Mammary epithelial cell (primary cell): ENCODE measurements at regions not wholly inside any gene's neighbourhood (a gene's known extent, or its start where the extent isn't known, plus 50 kb on each side); places are given as distances from the start of the nearest gene placed in this dataset.

Experiments
- EZH2 ChIP-seq: IDR thresholded peaks from 2 replicates; pipeline ENCODE4 v1.6.1; 2012; ENCODE audit warnings: low read length, inconsistent platforms, borderline replicate concordance
- TF ChIP-seq, protein P1 (sequence below), 2 donors: IDR thresholded peaks in 1 of 2; conservative IDR thresholded peaks in 1 of 2; 2 replicates each; pipeline ENCODE4 v1.5.1; 2011 to 2012; ENCODE audit warnings: inconsistent platforms in 2 of 2, low read length in 2 of 2, mild to moderate bottlenecking in 2 of 2, control low read depth in 1 of 2, low read depth in 1 of 2; ENCODE audit not compliant: insufficient read depth in 1 of 2; ENCODE audit errors: extremely low read depth in 1 of 2

DNA sequence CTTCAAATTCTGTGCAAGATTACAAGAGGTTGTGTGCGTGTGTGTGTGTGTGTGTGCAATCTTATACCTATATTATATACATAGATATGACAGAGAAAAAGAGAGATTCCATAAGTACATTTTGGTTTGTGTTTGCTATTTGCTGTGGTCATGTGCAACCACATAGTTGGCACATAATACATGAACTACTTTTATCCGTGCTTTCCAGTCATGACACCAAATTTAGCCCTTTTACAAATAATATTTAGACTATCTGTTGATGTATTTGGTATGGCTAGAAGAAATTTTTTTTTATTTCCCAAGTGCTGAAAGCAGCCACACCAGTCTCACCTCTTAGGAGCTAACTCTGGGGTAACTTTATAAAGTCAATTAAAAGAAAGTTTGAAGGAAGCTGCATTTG lies 63.5 kb upstream of the EGFR start:
- TF ChIP-seq, protein P1, sequence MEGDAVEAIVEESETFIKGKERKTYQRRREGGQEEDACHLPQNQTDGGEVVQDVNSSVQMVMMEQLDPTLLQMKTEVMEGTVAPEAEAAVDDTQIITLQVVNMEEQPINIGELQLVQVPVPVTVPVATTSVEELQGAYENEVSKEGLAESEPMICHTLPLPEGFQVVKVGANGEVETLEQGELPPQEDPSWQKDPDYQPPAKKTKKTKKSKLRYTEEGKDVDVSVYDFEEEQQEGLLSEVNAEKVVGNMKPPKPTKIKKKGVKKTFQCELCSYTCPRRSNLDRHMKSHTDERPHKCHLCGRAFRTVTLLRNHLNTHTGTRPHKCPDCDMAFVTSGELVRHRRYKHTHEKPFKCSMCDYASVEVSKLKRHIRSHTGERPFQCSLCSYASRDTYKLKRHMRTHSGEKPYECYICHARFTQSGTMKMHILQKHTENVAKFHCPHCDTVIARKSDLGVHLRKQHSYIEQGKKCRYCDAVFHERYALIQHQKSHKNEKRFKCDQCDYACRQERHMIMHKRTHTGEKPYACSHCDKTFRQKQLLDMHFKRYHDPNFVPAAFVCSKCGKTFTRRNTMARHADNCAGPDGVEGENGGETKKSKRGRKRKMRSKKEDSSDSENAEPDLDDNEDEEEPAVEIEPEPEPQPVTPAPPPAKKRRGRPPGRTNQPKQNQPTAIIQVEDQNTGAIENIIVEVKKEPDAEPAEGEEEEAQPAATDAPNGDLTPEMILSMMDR (conservative IDR thresholded peaks at IDR 0.05 in 1 of 2, IDR thresholded peaks at IDR 0.05 in 1 of 2; ENCODE audit: extremely low read depth in 1 of 2, insufficient read depth in 1 of 2, low read depth in 1 of 2, low read length in 2 of 2), result no peak
- no peak for TF ChIP-seq EZH2
